IPS DF 6.9 (cell line): ENCODE measurements at regions not wholly inside any gene's neighbourhood (a gene's known extent, or its start where the extent isn't known, plus 50 kb on each side); places are given as distances from the start of the nearest gene placed in this dataset.

Experiments used
- DNase-seq: peaks from one replicate; pipeline ENCODE4 v3.0.0-alpha.2; 2013; ENCODE audit warnings: low read depth, low spot score
- H3K27ac ChIP-seq: one replicate; pipeline ENCODE4 v1.5.1; 2013; ENCODE audit warnings: low read length, control low read depth
- H3K27me3 ChIP-seq: 2 replicates; pipeline ENCODE4 v1.6.1; 2013; ENCODE audit warnings: mild to moderate bottlenecking, low read length; ENCODE audit not compliant: control insufficient read depth, insufficient read depth
- H3K36me3 ChIP-seq: 2 replicates; pipeline ENCODE4 v1.6.1; 2013; ENCODE audit warnings: low read length; ENCODE audit not compliant: control insufficient read depth, insufficient read depth
- H3K4me1 ChIP-seq: 2 replicates; pipeline ENCODE4 v1.6.1; 2013; ENCODE audit warnings: low read length; ENCODE audit not compliant: control insufficient read depth, insufficient read depth
- H3K4me3 ChIP-seq: 2 replicates; pipeline ENCODE4 v1.5.1; 2013; ENCODE audit warnings: mild to moderate bottlenecking, low read length
- H3K9me3 ChIP-seq: 2 replicates; pipeline ENCODE4 v1.6.1; 2013; ENCODE audit warnings: low read length, inconsistent platforms; ENCODE audit not compliant: control insufficient read depth, insufficient read depth
- WGBS: extraction: QIAGEN DNeasy Blood & Tissue Kit; methylation state at CpG from one replicate; pipeline ENCODE4 v1.1.7; 2013; ENCODE audit warnings: mixed read lengths, missing lambda C conversion rate; ENCODE audit not compliant: insufficient read length, insufficient coverage; 5-methylcytosine and 5-hydroxymethylcytosine counted together

- no peaks in the 10 kb centered on the region for H3K4me1 ChIP-seq
- H3K27ac ChIP-seq, result no peak overlapping the region
- no peak for DNase-seq
- WGBS, result no CpG with 5 or more reads among the region's 9 CpGs
- no peaks in the 10 kb centered on the region for H3K9me3 ChIP-seq
- H3K27me3 ChIP-seq, result no peaks in the 10 kb centered on the region
- H3K4me3 ChIP-seq, result no peak overlapping the region
- H3K36me3 ChIP-seq, result no peaks in the 10 kb centered on the region
These were observed 226.9 kb downstream of the MN1 start for GRCh38 chr22:27574651-27575050.

GRCh38 chr22:27575348-27575747 lies 226.2 kb downstream of the MN1 start:
- WGBS, result no CpG with 5 or more reads among the region's 8 CpGs
- Histone ChIP-seq H3K9me3 (no peaks in the 10 kb centered on the region), H3K27ac (no peak overlapping the region), H3K27me3 (no peaks in the 10 kb centered on the region), H3K4me3 (no peak overlapping the region), H3K36me3 (no peaks in the 10 kb centered on the region), H3K4me1 (no peaks in the 10 kb centered on the region)
- no peak for DNase-seq

- H3K9me3 ChIP-seq, result no peaks in the 10 kb centered on the region
- no peaks in the 10 kb centered on the region for H3K27me3 ChIP-seq
- H3K27ac ChIP-seq, result no peak overlapping the region
- H3K36me3 ChIP-seq, result no peaks in the 10 kb centered on the region
- no peaks in the 10 kb centered on the region for H3K4me1 ChIP-seq
- H3K4me3 ChIP-seq, result no peak overlapping the region
- no CpG with 5 or more reads among the region's 9 CpGs for whole genome bisulfite sequencing
- DNase-seq, result no peak
These were observed 225.1 kb downstream of the MN1 start for GRCh38 chr22:27576413-27576812.

- no peaks in the 10 kb centered on the region for H3K4me1 ChIP-seq
- H3K27ac ChIP-seq, result no peak overlapping the region
- no peak for DNase-seq
- whole genome bisulfite sequencing, result no CpG with 5 or more reads among the region's 20 CpGs
- no peak overlapping the region for H3K4me3 ChIP-seq
- H3K27me3 ChIP-seq, result no peaks in the 10 kb centered on the region
- H3K9me3 ChIP-seq, result no peaks in the 10 kb centered on the region
- H3K36me3 ChIP-seq, result no peaks in the 10 kb centered on the region
These were observed 224.6 kb downstream of the MN1 start for GRCh38 chr22:27576815-27577573.

- H3K4me3 ChIP-seq, result no peak overlapping the region
- no peaks in the 10 kb centered on the region for H3K9me3 ChIP-seq
- H3K36me3 ChIP-seq, result no peaks in the 10 kb centered on the region
- no peak overlapping the region for H3K27ac ChIP-seq
- no peak for DNase-seq
- no CpG with 5 or more reads among the region's 12 CpGs for WGBS
- H3K27me3 ChIP-seq, result no peaks in the 10 kb centered on the region
- H3K4me1 ChIP-seq, result no peaks in the 10 kb centered on the region
These were observed 224.0 kb downstream of the MN1 start for GRCh38 chr22:27577574-27577969.

- DNase-seq, result no peak
- no peaks in the 10 kb centered on the region for H3K9me3 ChIP-seq
- H3K27ac ChIP-seq, result no peak overlapping the region
- WGBS, result no CpG with 5 or more reads among the region's 6 CpGs
- H3K4me1 ChIP-seq, result no peaks in the 10 kb centered on the region
- no peaks in the 10 kb centered on the region for H3K27me3 ChIP-seq
- H3K4me3 ChIP-seq, result no peak overlapping the region
- no peaks in the 10 kb centered on the region for H3K36me3 ChIP-seq
These were observed 222.5 kb downstream of the MN1 start for GRCh38 chr22:27578937-27579617.

- no peaks in the 10 kb centered on the region for H3K27me3 ChIP-seq
- H3K27ac ChIP-seq, result no peak overlapping the region
- no peaks in the 10 kb centered on the region for H3K36me3 ChIP-seq
- H3K4me3 ChIP-seq, result no peak overlapping the region
- H3K4me1 ChIP-seq, result no peaks in the 10 kb centered on the region
- no peak for DNase-seq
- no CpG with 5 or more reads among the region's 13 CpGs for WGBS
- no peaks in the 10 kb centered on the region for H3K9me3 ChIP-seq
These were observed 221.2 kb downstream of the MN1 start for GRCh38 chr22:27580311-27580897.

GRCh38 chr22:27581236-27581635 lies 220.3 kb downstream of the MN1 start:
- no peaks in the 10 kb centered on the region for H3K27me3 ChIP-seq
- H3K27ac ChIP-seq, result no peak overlapping the region
- H3K4me1 ChIP-seq, result no peaks in the 10 kb centered on the region
- no peak overlapping the region for H3K4me3 ChIP-seq
- no peaks in the 10 kb centered on the region for H3K9me3 ChIP-seq
- no peaks in the 10 kb centered on the region for H3K36me3 ChIP-seq
- WGBS, result no CpG with 5 or more reads among the region's 8 CpGs
- no peak for DNase-seq

GRCh38 chr22:27581688-27582087 lies 219.9 kb downstream of the MN1 start:
- Histone ChIP-seq H3K4me3 (no peak overlapping the region; the same call in 1 of the 2 replicates), H3K4me1 (no peaks in the 10 kb centered on the region), H3K27ac (no peak overlapping the region), H3K9me3 (no peaks in the 10 kb centered on the region), H3K27me3 (no peaks in the 10 kb centered on the region), H3K36me3 (no peaks in the 10 kb centered on the region)
- DNase-seq, result no peak
- no CpG with 5 or more reads among the region's 8 CpGs for WGBS

GRCh38 chr22:27583856-27584255 lies 217.7 kb downstream of the MN1 start:
- H3K27ac ChIP-seq, result no peak overlapping the region
- no peak overlapping the region for H3K4me3 ChIP-seq
- no peaks in the 10 kb centered on the region for H3K9me3 ChIP-seq
- H3K27me3 ChIP-seq, result no peaks in the 10 kb centered on the region
- no peaks in the 10 kb centered on the region for H3K4me1 ChIP-seq
- DNase-seq, result no peak
- no CpG with 5 or more reads among the region's 9 CpGs for WGBS
- no peaks in the 10 kb centered on the region for H3K36me3 ChIP-seq
